Ishikawa (cell line): ENCODE measurements at regions not wholly inside any gene's neighbourhood (a gene's known extent, or its start where the extent isn't known, plus 50 kb on each side); places are given as distances from the start of the nearest gene placed in this dataset.

Experiments used
- CEBPB ChIP-seq: IDR thresholded peaks from 2 replicates; pipeline ENCODE4 v1.6.1; 2012
- CREB1 ChIP-seq: IDR thresholded peaks from 2 replicates; pipeline ENCODE4 v1.6.1; 2012; ENCODE audit warnings: low read depth
- EGR1 ChIP-seq: IDR thresholded peaks from 2 replicates; pipeline ENCODE4 v1.6.1; 2012
- EP300 ChIP-seq: IDR thresholded peaks from 2 replicates; pipeline ENCODE4 v1.6.1; 2012; ENCODE audit warnings: borderline replicate concordance
- FOXM1 ChIP-seq: IDR thresholded peaks from 2 replicates; pipeline ENCODE4 v1.6.1; 2012; ENCODE audit warnings: low read depth, borderline replicate concordance
- NFIC ChIP-seq: IDR thresholded peaks from 2 replicates; pipeline ENCODE4 v1.6.1; 2012
- RAD21 ChIP-seq: IDR thresholded peaks from 2 replicates; pipeline ENCODE4 v1.6.1; 2012; ENCODE audit warnings: low read depth
- REST ChIP-seq: IDR thresholded peaks from 2 replicates; pipeline ENCODE4 v1.6.1; 2012; ENCODE audit warnings: low read depth, mild to moderate bottlenecking
- TAF1 ChIP-seq: IDR thresholded peaks from 2 replicates; pipeline ENCODE4 v1.6.1; 2012; ENCODE audit warnings: low read depth, mild to moderate bottlenecking
- TCF12 ChIP-seq: IDR thresholded peaks from 2 replicates; pipeline ENCODE4 v1.6.1; 2012; ENCODE audit warnings: low read depth
- TEAD4 ChIP-seq: IDR thresholded peaks from 2 replicates; pipeline ENCODE4 v1.6.1; 2012
- USF1 ChIP-seq: IDR thresholded peaks from 2 replicates; pipeline ENCODE4 v1.6.1; 2012
- YY1 ChIP-seq: IDR thresholded peaks from 2 replicates; pipeline ENCODE4 v1.6.1; 2012; ENCODE audit warnings: low read depth
- ZBTB7A ChIP-seq: IDR thresholded peaks from 2 replicates; pipeline ENCODE4 v1.6.1; 2012; ENCODE audit warnings: low read depth
- TF ChIP-seq, protein P1 (sequence below): IDR thresholded peaks from 2 replicates; pipeline ENCODE4 v1.6.1; 2012

DNA sequence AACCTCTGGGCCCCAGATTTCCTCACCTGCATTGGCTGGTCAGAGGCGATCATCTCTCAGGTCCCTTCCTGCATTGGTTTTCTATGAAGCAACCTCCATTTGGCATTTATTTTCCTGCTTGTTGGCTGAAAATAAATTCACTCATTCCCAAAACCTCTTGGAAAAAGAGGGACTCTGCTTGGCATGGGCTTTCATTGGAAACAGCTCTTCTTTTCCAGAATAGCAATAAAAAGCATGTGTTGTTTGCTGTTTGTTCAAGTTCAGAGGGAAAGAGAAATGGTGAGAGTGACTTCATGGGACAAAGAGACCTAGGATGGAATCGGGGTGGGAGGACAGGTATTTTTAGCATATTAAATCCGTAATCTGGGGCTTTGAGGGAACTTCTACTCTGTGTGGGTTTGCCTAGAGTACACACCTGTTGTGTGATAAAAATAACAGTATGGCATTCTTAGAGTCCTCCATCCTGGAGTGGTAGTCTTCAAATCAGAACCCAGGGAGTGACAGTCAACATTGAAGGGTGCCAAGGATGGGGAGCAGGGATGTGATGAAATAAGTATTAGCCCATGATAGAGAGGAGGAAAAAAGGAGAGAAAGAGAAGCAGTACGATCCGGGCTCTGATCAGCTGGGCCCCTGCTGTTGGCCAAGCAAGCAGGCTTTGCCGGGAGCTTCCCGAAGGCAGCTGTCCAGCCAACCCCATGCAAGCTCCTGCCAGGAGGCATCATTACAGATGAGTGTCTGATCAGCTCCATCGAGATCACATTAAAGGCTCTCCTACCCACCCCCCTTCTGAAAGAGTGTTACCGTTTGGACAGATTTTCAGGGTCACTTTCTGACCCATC is 131.9 kb upstream of the NFIA start:
- TF ChIP-seq ZBTB7A (no peak), CEBPB (no peak), EGR1 (no peak), EP300 (no peak), RAD21 (no peak), YY1 (no peak), USF1 (no peak), TAF1 (no peak), NFIC (no peak), TEAD4 (no peak), FOXM1 (no peak), TCF12 (no peak)
- TF ChIP-seq, protein P1, sequence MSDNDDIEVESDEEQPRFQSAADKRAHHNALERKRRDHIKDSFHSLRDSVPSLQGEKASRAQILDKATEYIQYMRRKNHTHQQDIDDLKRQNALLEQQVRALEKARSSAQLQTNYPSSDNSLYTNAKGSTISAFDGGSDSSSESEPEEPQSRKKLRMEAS: no peak

- no peak for TF ChIP-seq TEAD4
- no peak for TF ChIP-seq ZBTB7A
- no peak for TF ChIP-seq TCF12
Measured at GRCh38 chr1:60949826-60950197, 132.5 kb upstream of the NFIA start.

DNA sequence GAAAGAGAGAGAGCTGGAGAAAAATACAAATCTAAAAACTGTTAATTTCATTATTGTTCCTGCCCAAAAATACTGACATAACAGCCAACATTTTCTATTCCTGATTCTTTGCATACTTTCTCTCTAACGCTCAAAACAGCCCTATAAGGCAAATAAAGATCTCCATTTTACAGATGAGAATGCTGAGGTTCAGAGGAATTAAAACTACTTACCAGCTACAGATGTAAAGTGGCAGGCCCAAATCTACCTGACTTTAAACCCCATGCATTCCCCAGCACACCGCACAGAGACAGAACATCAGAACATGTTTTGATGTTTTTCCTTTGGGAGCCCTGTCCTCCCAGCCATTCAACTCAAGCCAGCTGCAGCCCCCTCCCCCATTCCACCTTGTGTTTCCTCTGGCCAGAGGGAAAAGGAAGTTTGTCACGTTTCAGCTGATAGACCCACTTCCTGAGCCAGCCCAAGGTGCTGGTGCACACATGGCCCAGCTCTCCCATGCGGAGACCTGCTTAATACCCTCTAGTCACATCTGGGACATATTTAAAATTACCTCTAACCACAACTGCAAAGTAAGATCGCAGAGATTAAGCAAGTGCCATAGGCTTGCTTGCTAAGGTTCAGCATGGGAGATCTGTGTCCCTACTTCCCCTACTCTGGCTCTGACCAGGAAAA is 133.1 kb upstream of the NFIA start:
- TF ChIP-seq FOXM1 (no peak), TEAD4 (no peak), CREB1 (no peak), REST (no peak), CEBPB (no peak), NFIC (no peak)
- TF ChIP-seq, protein P1: no peak

- TF ChIP-seq CREB1: no peak
- TF ChIP-seq EGR1: no peak
- TF ChIP-seq TCF12: no peak
- TF ChIP-seq YY1: no peak
- TF ChIP-seq USF1: no peak
- TF ChIP-seq TAF1: no peak
- no peak for TF ChIP-seq FOXM1
- no peak for TF ChIP-seq EP300
- TF ChIP-seq RAD21: no peak
- no peak for TF ChIP-seq CEBPB
- TF ChIP-seq REST: no peak
- TF ChIP-seq ZBTB7A: no peak
- TF ChIP-seq, protein P1: no peak
- TF ChIP-seq TEAD4: no peak
- TF ChIP-seq NFIC: no peak
Measured at GRCh38 chr1:60948486-60948885, 133.9 kb upstream of the NFIA start.

GRCh38 chr1:60947367-60947766 is 135.0 kb upstream of the NFIA start:
- TF ChIP-seq RAD21: no peak
- TF ChIP-seq TCF12: no peak
- no peak for TF ChIP-seq FOXM1
- TF ChIP-seq, protein P1: no peak
